ENCODE measurements at regions not wholly inside any gene's neighbourhood (a gene's known extent, or its start where the extent isn't known, plus 50 kb on each side); places are given as distances from the start of the nearest gene placed in this dataset.

GRCh38 chr9:108575276-108575675, 280.5 kb downstream of the ACTL7B start:
- no TSS peak for BruUV-seq (replicated peaks)
- H4K91ac ChIP-seq (ENCODE audit: insufficient read depth, low read depth, low read length) = no peak overlapping the region
- no peaks in the 10 kb centered on the region for H4K20me1 ChIP-seq (ENCODE audit: insufficient read depth, low read length)
- H4K5ac ChIP-seq (ENCODE audit: low read depth, low read length) = no peak overlapping the region
- no peak overlapping the region for H3K14ac ChIP-seq (replicated peaks; ENCODE audit: low read depth, low read length)
- no peaks in the 10 kb centered on the region for H3K79me1 ChIP-seq (ENCODE audit: low read depth in 1 of 2, low read length in 2 of 2)
- H2BK120ac ChIP-seq (ENCODE audit: low read depth, low read length) = no peak overlapping the region
- peaks cover 9% of the 10 kb centered on the region for H3K27me3 ChIP-seq (ENCODE audit: control insufficient read depth, insufficient read depth, low read length)
- H3K9ac ChIP-seq (ENCODE audit: low read depth, low read length) = no peak overlapping the region
- no peak overlapping the region for H3K4me2 ChIP-seq (ENCODE audit: low read depth, low read length)
- H3K56ac ChIP-seq (ENCODE audit: extremely low read depth, insufficient read depth, low read length) = no peak overlapping the region
- no peak overlapping the region for H2BK20ac ChIP-seq (ENCODE audit: low read depth, low read length)
- ATAC-seq (ENCODE audit: low read depth) = no peak
- H3K36me3 ChIP-seq (ENCODE audit: control insufficient read depth, insufficient read depth, low read length) = no peaks in the 10 kb centered on the region
- H2AFZ ChIP-seq (replicated peaks; ENCODE audit: low read length, poor library complexity) = no peak overlapping the region
- H3K4ac ChIP-seq (ENCODE audit: low read depth, low read length) = no peak overlapping the region
- H3K4me1 ChIP-seq (ENCODE audit: control insufficient read depth, insufficient read depth, low read length) = no peaks in the 10 kb centered on the region
- no peak overlapping the region for H2BK5ac ChIP-seq (ENCODE audit: low read depth, low read length, poor library complexity, severe bottlenecking)
- no peak for TF ChIP-seq FOS (IDR thresholded peaks at IDR 0.05; ENCODE audit: low read depth, low read length)
- no peak for TF ChIP-seq BHLHE40 (IDR thresholded peaks at IDR 0.05; ENCODE audit: low read depth, low read length)
- no peak for TF ChIP-seq ELK1 (IDR thresholded peaks at IDR 0.05; ENCODE audit: borderline replicate concordance, low read depth, low read length)
- TF ChIP-seq SMC3 (IDR thresholded peaks at IDR 0.05; ENCODE audit: low read depth, low read length) = no peak
- TF ChIP-seq USF2 (IDR thresholded peaks at IDR 0.05; ENCODE audit: low read depth, low read length) = no peak
- no peak for TF ChIP-seq RFX5 (IDR thresholded peaks at IDR 0.05; ENCODE audit: low read depth, low read length)
- H3K23ac ChIP-seq (ENCODE audit: low read depth, low read length) = no peak overlapping the region
- no peak overlapping the region for H3K27ac ChIP-seq (ENCODE audit: insufficient read depth, low read length)
- no CpG with 5 or more reads among the region's 1 CpG for WGBS, 2 experiments (ENCODE audit: extremely low coverage in 2 of 2, insufficient read length in 1 of 2)
- no peak overlapping the region for H2AK9ac ChIP-seq (replicated peaks; ENCODE audit: low read depth, low read length, poor library complexity)
- no peaks in the 10 kb centered on the region for H3K9me1 ChIP-seq (ENCODE audit: insufficient read depth, low read length)
- H3K9me3 ChIP-seq (ENCODE audit: control insufficient read depth, insufficient read depth, low read length) = no peaks in the 10 kb centered on the region
- H3K4me3 ChIP-seq (ENCODE audit: insufficient read depth, low read depth, low read length) = no peak overlapping the region
- dilution Hi-C loops (cut with HindIII; ENCODE audit: low sequenced_read_pairs, unreplicated experiment) = no loop called here
- H2AK5ac ChIP-seq (ENCODE audit: low read depth, low read length) = no peak overlapping the region
- ChIA-PET POLR2A (ENCODE audit: unreplicated experiment) (no interaction called here), CTCF (no interaction called here)
- in situ Hi-C loops (cut with MboI; ENCODE audit: low sequenced_read_pairs) = no loop called here
- H4K8ac ChIP-seq (ENCODE audit: low read depth in 2 of 2, low read length in 2 of 2) = no peak overlapping the region
- H3K18ac ChIP-seq (ENCODE audit: low read depth, low read length) = no peak overlapping the region
- intact Hi-C loops (cut with micrococcal nuclease) = no loop called here
- DNase-seq = no peak
- no peak overlapping the region for H2BK15ac ChIP-seq (ENCODE audit: low read depth, low read length)
